B cell (primary cell): ENCODE measurements at regions not wholly inside any gene's neighbourhood (a gene's known extent, or its start where the extent isn't known, plus 50 kb on each side); places are given as distances from the start of the nearest gene placed in this dataset.

Source experiments
- ATAC-seq: fragments of 200-7000 bp; cut with Tn5 transposase; one replicate; pipeline ENCODE4 v1.10.0; 2021; ENCODE audit warnings: low read depth, mild to moderate bottlenecking, moderate number of reproducible peaks, moderate library complexity
- CTCF ChIA-PET: fragments of 350-600 bp; sonication (Branson Sonifier 250); formaldehyde crosslinking; loops from one replicate; lab custom pipeline; 2021; ENCODE audit warnings: antibody characterized with exemption, inconsistent platforms; lab: Charles Lee
- POLR2A ChIA-PET: fragments of 350-600 bp; sonication (Branson Sonifier 250); formaldehyde crosslinking; loops from one replicate; lab custom pipeline; 2021; ENCODE audit warnings: antibody characterized with exemption; lab: Charles Lee
- DNase-seq: peaks from one replicate; pipeline ENCODE4 v3.0.0; 2013
- H2AFZ ChIP-seq: 2 replicates; pipeline ENCODE4 v1.6.1; 2012; ENCODE audit warnings: mild to moderate bottlenecking, low read depth, low read length; ENCODE audit not compliant: insufficient read depth, poor library complexity, severe bottlenecking
- H3K27ac ChIP-seq, 2 donors: 1 replicate in 1 of 2; 2 replicates in 1 of 2; pipeline ENCODE4 v1.5.1; 2012 to 2013; ENCODE audit warnings: low read length in 2 of 2, mild to moderate bottlenecking in 2 of 2, moderate library complexity in 1 of 2
- H3K27me3 ChIP-seq, 4 experiments: fragments of 200-600 bp in 1 of 4; sonication (generic) in 1 of 4; replicated peaks in 1 of 4; 1 replicate in 2 of 4; 2 replicates in 2 of 4; pipeline versions ENCODE4 v1.6.1 to v1.7.0; 2013 to 2016; ENCODE audit warnings: low read length in 3 of 4, mild to moderate bottlenecking in 2 of 4, mixed read lengths in 1 of 4, moderate library complexity in 1 of 4; ENCODE audit not compliant: insufficient read depth in 4 of 4, control insufficient read depth in 3 of 4; ENCODE audit errors: control extremely low read depth in 1 of 4
- H3K36me3 ChIP-seq, 2 experiments: replicated peaks in 1 of 2; 1 replicate in 1 of 2; 2 replicates in 1 of 2; pipeline versions ENCODE4 v1.6.1 to v1.7.1; 2013; ENCODE audit warnings: low read length in 1 of 2; ENCODE audit not compliant: insufficient read depth in 2 of 2, control insufficient read depth in 1 of 2; ENCODE audit errors: control extremely low read depth in 1 of 2, extremely low read depth in 1 of 2
- H3K4me1 ChIP-seq, 2 donors: fragments of 200-600 bp in 1 of 2; sonication (generic) in 1 of 2; 1 replicate in 1 of 2; 2 replicates in 1 of 2; pipeline versions ENCODE4 v1.5.1 to v1.6.1; 2013 to 2017; ENCODE audit warnings: low read length in 2 of 2; ENCODE audit not compliant: control insufficient read depth in 2 of 2, insufficient read depth in 2 of 2
- H3K4me2 ChIP-seq: replicated peaks from 2 replicates; pipeline ENCODE3; 2012; ENCODE audit warnings: mild to moderate bottlenecking, low read depth, low read length; ENCODE audit not compliant: poor library complexity, severe bottlenecking
- H3K4me3 ChIP-seq, 5 experiments: fragments of 200-600 bp in 1 of 5; sonication (generic) in 1 of 5; 1 replicate in 3 of 5; 2 replicates in 2 of 5; pipeline versions ENCODE4 v1.5.1 to v1.7.0; 2011 to 2016; ENCODE audit warnings: low read length in 4 of 5, mild to moderate bottlenecking in 4 of 5, low read depth in 2 of 5, control low read depth in 1 of 5, moderate library complexity in 1 of 5; ENCODE audit not compliant: insufficient read depth in 1 of 5; ENCODE audit errors: control extremely low read depth in 1 of 5, extremely low read depth in 1 of 5
- H3K79me2 ChIP-seq: fragments of 200-600 bp; sonication (generic); one replicate; pipeline ENCODE4 v1.6.0; 2016; ENCODE audit warnings: low read length; ENCODE audit not compliant: control insufficient read depth, insufficient read depth
- H3K9ac ChIP-seq: fragments of 200-600 bp; sonication (generic); 2 replicates; pipeline ENCODE4 v1.6.1; 2017; ENCODE audit warnings: mild to moderate bottlenecking, low read length, moderate library complexity
- H3K9me3 ChIP-seq, 3 donors: one replicate each; pipeline versions ENCODE4 v1.6.1 to v1.7.1; 2013; ENCODE audit warnings: low read length in 2 of 3; ENCODE audit not compliant: control insufficient read depth in 2 of 3, insufficient read depth in 1 of 3; ENCODE audit errors: control extremely low read depth in 1 of 3
- H4K20me1 ChIP-seq: 2 replicates; pipeline ENCODE4 v1.6.0; 2012; ENCODE audit warnings: mild to moderate bottlenecking, low read length; ENCODE audit not compliant: insufficient read depth, control insufficient read depth, poor library complexity, severe bottlenecking
- H3K27ac Mint-ChIP-seq: one replicate; pipeline ENCODE4 v1.8.0; 2021; ENCODE audit warnings: mixed read lengths
- H3K27me3 Mint-ChIP-seq: one replicate; pipeline ENCODE4 v1.8.0; 2021; ENCODE audit warnings: mixed read lengths
- H3K4me1 Mint-ChIP-seq: one replicate; pipeline ENCODE4 v1.8.0; 2021; ENCODE audit warnings: mixed read lengths
- H3K4me3 Mint-ChIP-seq: one replicate; pipeline ENCODE4 v1.8.0; 2021; ENCODE audit warnings: mixed read lengths
- H3K9me3 Mint-ChIP-seq: one replicate; pipeline ENCODE4 v1.8.0; 2022; ENCODE audit warnings: mixed read lengths; ENCODE audit not compliant: insufficient read depth
- CTCF ChIP-seq: fragments of 200-600 bp; IDR thresholded peaks from one replicate; pipeline ENCODE4 v1.8.0; 2022; ENCODE audit warnings: antibody characterized with exemption, mild to moderate bottlenecking
- EZH2 ChIP-seq: IDR thresholded peaks from 2 replicates; pipeline ENCODE4 v1.6.1; 2012; ENCODE audit warnings: borderline replicate concordance, low read depth, mild to moderate bottlenecking, moderate library complexity, low read length; ENCODE audit not compliant: insufficient read depth, poor library complexity, severe bottlenecking
- WGBS: methylation state at CpG from one replicate; pipeline ENCODE4 v1.1.5; 2013; ENCODE audit warnings: missing lambda C conversion rate; ENCODE audit not compliant: insufficient coverage; 5-methylcytosine and 5-hydroxymethylcytosine counted together
- intact Hi-C: fragments of 100-400 bp; cut with micrococcal nuclease; formaldehyde crosslinking; loops from one replicate; pipeline ENCODE4 v1.10.0; 2022

GRCh38 chr3:168216851-168217250 lies 121.1 kb upstream of the GOLIM4 start:
- no peaks in the 10 kb centered on the region for H3K79me2 ChIP-seq
- no peaks in the 10 kb centered on the region for H3K9me3 ChIP-seq
- H3K4me3 Mint-ChIP-seq, result no peak overlapping the region
- no peak overlapping the region for H3K4me3 ChIP-seq
- intact Hi-C loops, result no loop called here
- no peak for TF ChIP-seq EZH2
- no peak for TF ChIP-seq CTCF
- WGBS, result no CpG with 5 or more reads among the region's 3 CpGs
- H3K27ac ChIP-seq, result no peak overlapping the region
- no peaks in the 10 kb centered on the region for H3K27me3 ChIP-seq
- no peaks in the 10 kb centered on the region for H3K9me3 Mint-ChIP-seq
- ATAC-seq (no peak), DNase-seq (no peak)
- H3K36me3 ChIP-seq, result no peaks in the 10 kb centered on the region
- H3K27me3 Mint-ChIP-seq, result peaks cover 2% of the 10 kb centered on the region
- no peak overlapping the region for H3K9ac ChIP-seq
- ChIA-PET POLR2A (no interaction called here), CTCF (interaction anchor here (0.6 to 1.5 kb wide), 2 partner anchors 10 to 727 kb away, joined by 3 read pairs; no protein-coding TSS in a partner anchor)
- H2AFZ ChIP-seq, result no peak overlapping the region
- H3K4me1 ChIP-seq, result no peaks in the 10 kb centered on the region
- peaks cover 4% of the 10 kb centered on the region for H3K4me1 Mint-ChIP-seq
- H3K27ac Mint-ChIP-seq, result no peak overlapping the region
- no peaks in the 10 kb centered on the region for H4K20me1 ChIP-seq
- no peak overlapping the region for H3K4me2 ChIP-seq

GRCh38 chr3:168213920-168214319 lies 118.2 kb upstream of the GOLIM4 start:
- H3K36me3 ChIP-seq, result no peaks in the 10 kb centered on the region

More at GRCh38 chr3:168213920-168214319, 118.2 kb upstream of the GOLIM4 start:
- WGBS, result 18% methylated on average over 2 of the region's 4 CpGs
- Histone ChIP-seq H3K9me3 (no peaks in the 10 kb centered on the region), H3K4me3 (no peak overlapping the region), H4K20me1 (no peaks in the 10 kb centered on the region), H2AFZ (peak overlapping the region; percentile 68), H3K4me1 (no peaks in the 10 kb centered on the region), H3K27ac (no peak overlapping the region), H3K9ac (no peak overlapping the region), H3K4me2 (peak overlapping the region; percentile 33), H3K27me3 (no peaks in the 10 kb centered on the region), H3K79me2 (no peaks in the 10 kb centered on the region)
- POLR2A ChIA-PET, result no interaction called here
- ATAC-seq (no peak), DNase-seq (no peak)
- no peaks in the 10 kb centered on the region for H3K9me3 Mint-ChIP-seq
- no peaks in the 10 kb centered on the region for H3K27me3 Mint-ChIP-seq
- H3K4me1 Mint-ChIP-seq, result peaks cover 4% of the 10 kb centered on the region
- intact Hi-C loops, result loop anchor here (5.0 kb wide), 1 partner anchor 1528 kb away; no protein-coding TSS in a partner anchor
- TF ChIP-seq EZH2 (no peak), CTCF (no peak)
- no peak overlapping the region for H3K27ac Mint-ChIP-seq
- CTCF ChIA-PET, result interaction anchor here (0.8 kb wide), 1 partner anchor 8 kb away, joined by 3 read pairs; no protein-coding TSS in a partner anchor
- H3K4me3 Mint-ChIP-seq, result peak overlapping the region; percentile 8
